GM19238 (cell line): ENCODE measurements at regions not wholly inside any gene's neighbourhood (a gene's known extent, or its start where the extent isn't known, plus 50 kb on each side); places are given as distances from the start of the nearest gene placed in this dataset.

Experiments used
- DNase-seq: peaks from one replicate; pipeline ENCODE4 v3.0.0; 2011; ENCODE audit warnings: low spot score; ENCODE audit not compliant: insufficient read length

DNA sequence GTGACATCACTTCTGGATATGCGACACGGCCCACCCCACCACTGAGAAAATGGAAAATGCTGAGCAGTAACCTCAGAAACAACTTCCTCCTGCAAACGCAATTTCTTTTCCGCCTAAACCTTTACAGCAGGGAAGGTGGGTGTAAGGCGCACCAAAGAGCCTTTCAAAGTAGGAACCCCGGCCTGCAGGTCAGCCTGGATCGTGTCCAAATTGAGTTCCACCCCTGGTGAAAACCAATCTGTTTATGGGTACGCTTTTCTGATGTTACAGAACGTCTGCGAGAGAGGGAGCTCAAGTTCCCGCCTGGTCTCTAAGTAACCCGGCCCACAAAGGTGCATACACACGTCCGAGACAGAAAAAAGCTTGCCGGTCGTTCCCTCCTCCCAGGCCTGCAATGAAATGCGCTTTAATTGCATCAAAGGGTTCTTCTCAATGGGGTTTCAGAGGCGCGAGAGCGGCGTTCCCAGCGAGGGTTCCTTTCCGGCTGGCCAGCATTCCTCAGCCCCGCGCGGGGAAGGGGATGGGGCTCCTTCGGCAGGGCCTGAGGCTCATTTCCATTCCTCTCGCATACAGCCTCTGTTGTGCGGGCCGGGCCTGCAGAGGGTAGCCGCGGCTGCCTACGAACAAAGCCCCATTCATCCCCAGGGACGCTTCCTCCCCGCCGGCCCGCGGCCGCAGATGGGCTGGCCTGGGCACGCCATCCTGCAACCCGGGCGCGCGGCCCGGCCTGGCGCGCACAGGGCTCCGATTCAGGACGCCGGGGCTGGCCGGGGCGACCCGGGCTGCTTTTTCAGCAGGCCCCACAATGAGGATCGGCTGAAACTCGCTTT lies 138.1 kb downstream of the TMCO5A start:
- peak; percentile 8 for DNase-seq

DNA sequence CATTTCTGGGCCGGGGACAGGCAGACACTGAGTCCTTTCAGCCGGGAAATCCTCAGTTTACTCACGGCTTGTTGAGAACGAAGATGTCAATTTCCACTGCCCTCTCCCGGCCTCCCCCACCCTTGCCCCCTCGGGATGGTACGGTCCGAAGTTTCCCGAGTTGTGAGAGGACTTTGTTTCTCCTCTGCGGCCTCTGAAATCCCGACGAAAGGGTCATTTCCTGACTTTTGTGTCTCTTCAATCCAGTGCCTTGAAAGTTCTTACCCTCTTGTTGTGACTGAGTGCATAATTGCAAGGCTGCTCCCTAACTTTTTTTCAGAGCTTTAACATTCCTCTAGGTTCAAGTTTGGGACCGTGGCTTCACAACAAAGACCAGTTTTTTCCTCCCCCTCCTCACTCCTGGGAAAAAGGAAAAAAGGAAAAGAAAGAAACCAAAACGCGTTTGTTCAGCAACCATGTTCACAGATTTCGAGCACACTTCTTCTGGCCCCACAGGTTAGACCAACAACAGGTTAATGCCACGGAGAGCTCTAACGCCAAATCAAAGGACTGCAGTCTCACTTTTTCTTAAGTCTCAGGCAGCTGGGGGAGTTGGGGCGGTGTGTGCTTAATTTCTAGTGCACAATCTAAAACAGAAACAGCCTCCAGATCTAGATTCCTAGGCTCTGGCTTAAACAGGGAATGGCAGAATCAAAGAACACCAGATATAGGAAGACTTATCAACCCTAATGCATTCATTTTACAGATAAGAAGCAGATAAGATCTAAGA lies 138.9 kb downstream of the TMCO5A start:
- DNase-seq = no peak

DNA sequence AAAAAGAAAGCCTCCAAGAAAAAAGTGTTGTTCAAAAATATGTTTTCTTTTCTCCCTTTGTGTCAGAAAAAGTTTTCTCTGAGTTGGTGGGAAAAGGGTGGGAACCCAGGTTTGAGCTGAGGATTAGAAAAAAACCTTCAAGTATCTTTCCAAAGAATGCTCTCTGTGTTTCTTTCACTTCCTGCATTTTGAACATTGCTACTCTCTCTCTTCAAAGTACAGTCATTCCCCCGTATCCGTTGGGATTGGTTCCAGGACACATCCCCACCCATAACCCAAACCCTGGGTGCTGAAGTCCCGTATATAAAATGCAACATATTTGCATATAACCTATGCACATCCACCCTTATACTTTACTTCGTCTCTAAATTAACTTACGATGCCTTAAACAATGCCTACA lies 139.6 kb downstream of the TMCO5A start:
- DNase-seq = no peak

DNA sequence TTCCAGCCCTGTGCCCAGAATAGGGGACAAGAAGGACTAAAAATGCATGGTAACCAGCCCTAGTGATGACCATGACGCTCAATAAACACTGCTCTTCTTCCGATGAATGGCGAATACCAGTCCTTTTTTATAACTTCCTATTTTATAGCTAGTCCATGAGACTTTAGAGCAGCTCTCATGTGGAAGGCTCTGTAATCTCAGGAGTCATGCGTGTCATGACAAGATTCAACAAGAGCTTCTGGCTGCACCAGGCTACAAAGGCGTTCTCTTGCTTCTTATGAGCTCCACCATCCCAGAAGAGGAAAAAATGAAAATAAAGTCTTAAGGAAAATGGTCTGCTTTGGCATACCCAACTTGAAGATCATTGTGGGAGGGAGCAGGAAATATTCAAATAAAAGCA lies 141.0 kb downstream of the TMCO5A start:
- no peak for DNase-seq

DNA sequence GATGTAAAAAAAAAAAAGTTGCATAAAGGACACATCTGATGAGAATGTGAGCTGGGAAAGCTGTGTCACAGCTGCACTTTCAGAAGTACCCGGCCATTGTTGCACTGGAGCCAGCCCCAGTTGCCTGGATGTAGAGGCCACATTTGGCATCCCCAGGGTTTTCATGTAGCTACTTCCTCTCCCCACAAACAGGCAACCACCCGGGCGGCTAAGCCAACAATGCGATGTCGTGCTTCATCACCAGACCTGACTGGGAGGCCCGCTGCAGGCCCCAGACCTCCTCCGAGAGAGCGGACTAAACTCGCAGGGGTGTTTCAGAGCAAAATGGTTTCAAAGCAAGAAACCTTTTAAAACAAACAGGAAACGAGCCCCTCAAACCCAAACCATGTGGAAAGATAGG lies 142.3 kb downstream of the TMCO5A start:
- no peak for DNase-seq

DNA sequence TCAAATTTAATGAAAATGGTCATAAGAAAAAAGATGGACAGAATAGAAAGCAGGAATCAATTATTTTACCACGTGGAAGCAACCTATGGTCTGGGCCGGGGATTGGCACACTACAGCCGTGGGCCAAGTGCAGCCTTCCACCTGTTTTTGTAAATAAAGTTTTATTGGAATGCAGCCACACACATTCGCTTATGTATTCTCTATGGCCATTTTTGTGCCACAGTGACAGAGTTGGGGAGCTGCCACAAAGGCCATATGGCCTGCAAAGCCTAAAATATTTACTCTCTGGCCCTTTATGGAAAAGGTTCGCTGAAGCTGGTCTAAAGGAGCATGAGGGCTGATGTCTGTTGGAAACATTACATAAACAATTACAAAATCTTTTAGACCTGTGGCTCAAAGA lies 144.8 kb downstream of the TMCO5A start:
- DNase-seq = no peak

DNA sequence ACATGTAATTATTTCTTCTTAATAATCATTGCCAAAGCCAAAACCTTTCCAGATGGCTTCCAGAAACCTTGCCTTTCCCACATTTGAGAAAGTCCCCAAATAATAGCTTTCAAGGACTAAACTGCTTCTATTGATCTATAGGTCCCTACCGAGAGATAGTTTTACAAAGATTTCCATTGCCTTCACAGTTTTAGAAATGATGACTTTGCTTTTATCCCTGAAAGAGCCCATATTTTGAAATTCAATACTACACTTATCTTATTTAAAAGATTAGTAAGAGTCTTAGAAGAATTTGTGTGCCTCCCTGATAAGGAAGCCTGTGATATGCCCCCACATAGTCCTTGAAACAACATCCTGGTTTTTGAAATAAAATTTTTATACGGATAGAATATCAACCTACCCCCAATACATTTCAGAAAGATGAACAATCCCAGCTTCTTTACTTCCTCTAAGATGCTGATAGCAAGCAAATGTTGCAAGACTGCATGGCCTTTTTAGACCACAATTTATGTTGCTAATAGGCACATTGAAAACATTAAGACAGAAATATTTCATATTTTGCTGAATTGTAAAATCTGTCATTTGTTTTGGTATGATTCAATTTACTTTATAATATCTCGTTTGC lies 146.3 kb downstream of the TMCO5A start:
- no peak for DNase-seq

DNA sequence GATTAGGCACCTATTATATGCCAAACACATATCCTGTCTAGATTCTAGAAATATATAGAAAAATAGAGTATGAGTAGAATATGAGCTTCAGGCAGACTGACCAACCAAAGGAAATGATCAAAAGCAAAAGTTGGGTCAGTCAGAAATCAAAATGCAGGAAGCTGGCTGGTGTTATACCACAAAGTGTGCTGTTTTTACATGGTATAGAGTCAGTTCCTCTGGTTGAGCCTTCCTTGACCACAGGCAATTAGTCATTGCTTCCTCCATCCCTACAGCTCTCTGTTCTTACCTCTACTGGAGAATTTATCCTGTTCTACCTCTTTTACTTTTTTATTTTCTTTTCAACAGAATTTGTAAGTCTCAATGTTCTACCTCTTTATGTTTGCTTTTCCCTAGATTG lies 149.8 kb downstream of the TMCO5A start:
- DNase-seq = no peak

DNA sequence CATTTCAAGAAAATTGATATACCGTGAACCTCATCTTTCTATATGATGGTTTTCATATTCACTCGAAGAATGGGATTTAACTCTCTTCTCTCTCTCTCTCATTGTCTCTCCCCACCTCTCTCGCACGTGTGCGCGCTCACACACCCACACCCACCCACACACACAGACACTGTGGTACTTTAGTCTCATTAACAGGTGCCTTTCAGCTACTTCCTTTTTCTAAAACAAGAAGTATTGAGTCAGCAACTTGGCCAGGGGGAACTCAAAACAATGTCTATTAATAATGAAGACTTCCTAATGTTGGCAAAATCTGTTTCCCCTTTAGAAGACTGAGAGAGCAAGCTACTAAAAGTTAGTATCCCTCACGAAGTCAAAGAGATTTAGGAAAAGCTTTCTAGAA lies 150.7 kb downstream of the TMCO5A start:
- no peak for DNase-seq

DNA sequence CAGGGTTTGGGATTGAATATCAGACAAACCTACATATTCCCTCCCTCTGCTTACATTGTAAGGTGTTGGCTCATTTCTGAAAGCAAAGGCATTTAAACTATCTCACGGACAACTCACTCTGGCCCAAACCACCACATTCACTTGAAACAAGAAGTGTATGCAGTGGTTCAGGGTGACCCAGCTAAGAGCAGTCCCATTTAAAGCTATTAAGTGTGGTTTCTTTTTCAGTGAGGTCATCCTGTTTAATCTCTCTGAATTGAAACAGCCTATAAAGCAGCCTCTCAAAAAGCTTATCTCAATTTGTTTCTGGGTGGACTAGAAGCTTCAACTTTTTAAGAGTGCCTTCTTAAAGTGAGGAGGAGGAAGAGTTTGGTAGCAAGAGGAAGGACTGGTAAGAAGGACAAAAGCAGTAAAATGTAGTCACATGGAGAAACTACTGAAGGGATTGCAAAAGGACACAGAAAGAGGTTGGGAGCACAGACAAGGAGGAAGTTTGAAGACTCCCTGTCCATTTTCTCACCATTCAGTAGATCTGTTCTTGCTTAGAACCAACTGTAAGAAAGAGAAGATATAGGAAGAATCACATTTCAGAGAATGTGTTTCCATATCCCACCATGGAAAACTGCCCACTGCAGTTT lies 151.6 kb downstream of the TMCO5A start:
- DNase-seq = no peak

DNA sequence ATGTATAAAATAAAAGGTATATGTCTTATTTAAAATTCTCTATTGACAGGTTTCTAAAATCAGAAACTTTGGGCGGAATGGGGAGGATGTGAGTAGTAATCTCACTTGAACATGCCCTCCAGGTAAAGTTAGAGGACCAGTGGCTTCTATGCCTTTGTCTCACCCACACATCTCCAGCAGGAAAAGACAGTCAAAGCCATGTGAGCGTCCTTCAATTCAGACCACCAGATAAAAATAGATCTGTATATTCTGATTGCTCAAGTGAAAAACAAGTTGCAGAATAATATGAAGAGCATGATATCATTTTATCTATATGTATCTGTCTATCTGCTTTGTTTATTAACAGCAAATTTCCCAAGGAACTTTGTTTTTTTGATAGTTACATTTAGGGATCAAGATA lies 152.2 kb downstream of the TMCO5A start:
- no peak for DNase-seq

DNA sequence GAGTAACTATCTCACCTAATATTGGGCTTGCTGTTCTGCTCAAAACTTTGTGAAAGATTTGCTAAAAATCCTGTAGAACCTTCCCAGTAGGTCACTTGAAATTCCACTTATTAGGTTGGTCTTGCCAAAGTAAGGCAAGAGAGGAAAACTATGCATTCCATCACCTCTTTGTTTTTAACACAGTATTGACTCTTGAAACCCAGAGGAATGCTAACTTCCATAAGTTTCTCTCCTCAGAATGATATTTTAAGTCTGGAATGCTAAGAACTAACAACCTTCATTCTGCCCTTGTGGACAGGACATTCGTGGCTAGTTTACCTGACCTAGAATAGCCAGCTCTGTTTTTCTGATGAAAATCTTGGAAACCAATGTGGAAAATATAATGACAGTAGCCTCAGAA lies 154.5 kb downstream of the TMCO5A start:
- DNase-seq = no peak

DNA sequence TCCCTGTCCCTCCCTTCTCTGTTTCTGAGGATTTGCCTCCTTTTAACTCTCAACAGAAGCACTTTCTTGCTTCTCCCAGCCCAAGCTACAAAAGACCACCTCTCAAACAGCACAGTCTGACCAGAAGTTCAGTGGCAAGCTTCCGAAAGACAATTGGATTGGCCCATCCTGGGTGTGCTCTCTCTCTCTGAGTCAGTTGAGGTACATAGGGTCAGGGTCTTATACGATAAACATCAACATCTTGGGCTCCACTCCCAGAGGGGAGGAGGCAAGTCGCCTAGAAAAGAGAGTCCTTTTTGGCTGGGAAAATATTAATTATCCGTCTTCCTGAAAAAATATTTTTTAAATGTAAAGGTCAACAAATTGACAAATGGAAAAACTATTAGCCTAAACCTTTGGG lies 155.8 kb downstream of the TMCO5A start:
- no peak for DNase-seq

DNA sequence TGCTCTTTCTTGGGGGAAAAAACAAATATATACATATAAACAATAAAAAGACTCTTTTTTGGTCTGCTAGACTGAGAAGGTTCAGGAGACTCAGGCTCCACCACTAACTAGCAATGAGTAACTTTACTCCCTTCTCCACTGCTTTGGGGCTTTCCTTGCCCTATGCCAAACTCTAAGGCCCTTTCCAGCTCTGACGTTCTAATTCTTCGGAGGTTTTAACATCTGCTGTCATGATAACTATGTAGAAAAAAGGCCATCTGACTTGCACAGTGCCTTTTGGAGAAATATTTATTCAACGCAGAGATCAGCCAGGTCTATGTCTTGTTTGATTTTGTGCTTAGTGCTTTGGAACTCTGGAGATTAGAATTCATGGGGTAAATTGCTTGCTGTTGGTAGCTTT lies 156.2 kb downstream of the TMCO5A start:
- no peak for DNase-seq

DNA sequence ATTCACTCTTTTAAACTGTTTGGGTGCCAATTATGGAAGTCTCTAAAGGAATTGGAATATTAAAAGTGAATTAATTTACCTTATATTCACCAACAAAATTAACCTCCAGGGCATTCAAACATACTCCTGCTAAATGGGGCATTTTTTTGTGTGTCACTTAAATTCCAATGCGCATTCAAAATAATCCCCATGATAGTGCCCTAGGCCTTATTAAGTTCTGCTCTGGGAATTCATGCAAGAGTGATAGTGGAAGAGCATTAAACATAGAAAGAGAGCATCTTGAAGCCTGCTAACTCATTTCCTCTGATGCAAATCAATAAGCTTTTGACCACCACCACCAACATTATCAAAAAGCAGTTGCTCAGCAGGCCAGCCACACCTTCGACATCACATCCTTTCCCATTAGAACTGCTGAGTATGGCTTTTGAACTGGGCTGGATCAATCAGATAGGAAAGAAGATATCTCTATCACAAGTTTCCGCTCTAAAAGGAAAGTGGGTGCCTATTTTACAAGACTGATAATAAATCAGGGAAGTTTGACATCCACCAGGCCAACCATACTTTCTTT lies 156.7 kb downstream of the TMCO5A start:
- no peak for DNase-seq

DNA sequence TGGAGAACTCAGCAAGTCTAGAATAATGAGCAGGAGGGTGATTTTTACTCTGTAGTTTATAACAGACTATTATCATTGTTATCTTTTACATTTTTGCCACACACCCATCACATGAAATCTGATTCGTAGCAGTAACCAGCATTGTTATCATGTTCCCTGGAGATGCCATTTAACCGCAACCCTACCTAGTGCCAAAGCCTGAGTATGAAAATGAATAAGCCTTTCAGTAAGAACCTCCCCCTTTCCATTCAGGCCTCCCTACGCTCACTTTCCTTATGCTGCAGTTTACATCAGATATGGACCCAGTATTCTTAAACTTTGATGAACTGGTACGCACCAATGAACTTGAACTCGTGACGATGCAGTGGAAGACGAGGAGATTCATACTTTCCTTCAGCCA lies 158.7 kb upstream of the SPRED1 start:
- DNase-seq = no peak

DNA sequence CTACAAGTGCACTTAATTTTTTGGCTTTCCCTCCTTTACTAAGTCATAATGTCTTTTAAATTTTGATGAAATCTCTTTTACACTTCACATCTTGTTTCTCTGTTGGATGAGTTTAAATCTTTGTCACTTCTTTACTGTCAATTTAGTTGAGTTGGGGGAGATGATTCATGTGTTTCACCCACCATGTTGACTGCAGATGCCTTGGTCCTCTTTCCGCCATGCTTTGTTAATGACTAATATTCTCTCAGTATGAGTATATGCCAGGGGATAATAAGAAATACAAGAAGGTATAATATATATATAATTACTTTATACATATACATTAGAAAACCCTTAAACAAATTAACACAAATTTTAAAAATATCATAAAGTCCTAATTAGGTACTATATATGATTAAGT lies 149.7 kb upstream of the SPRED1 start:
- DNase-seq = no peak

DNA sequence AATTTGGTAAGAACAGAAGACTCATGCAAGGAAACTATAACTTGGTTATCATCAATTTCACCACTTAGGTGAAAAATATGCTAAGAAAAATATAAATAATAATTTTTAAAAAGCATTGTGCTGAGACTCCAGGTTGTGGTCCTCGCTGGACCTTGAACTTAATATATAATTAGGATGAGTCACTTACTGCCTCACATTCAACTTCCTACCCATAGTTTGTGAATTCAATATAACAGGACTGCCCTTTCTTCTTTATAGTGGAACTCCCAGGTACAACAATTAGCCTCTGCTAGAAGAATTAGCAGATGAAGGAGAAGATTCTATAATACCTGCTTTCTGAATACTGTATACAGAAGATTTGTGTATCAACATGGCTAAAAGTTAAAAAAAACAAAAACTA lies 149.1 kb upstream of the SPRED1 start:
- no peak for DNase-seq

DNA sequence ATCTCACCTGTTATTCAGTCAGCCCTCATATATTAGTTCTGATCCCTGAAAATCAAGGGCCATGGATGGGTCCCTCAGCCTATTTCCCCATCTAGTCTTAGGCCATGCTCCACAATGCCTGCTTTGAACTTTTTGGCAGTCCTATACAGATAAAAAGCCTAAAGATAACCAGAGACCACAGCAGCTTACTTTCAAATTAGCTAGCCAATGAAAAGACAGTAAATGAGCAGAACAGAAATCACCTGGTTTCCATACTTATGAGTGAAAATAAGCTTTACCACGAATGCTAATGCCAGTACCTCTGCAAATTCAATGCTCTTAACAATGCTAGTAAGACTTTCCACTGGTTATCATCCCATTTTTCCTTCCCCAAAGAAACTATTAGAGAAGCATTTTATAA lies 141.6 kb upstream of the SPRED1 start:
- no peak for DNase-seq

DNA sequence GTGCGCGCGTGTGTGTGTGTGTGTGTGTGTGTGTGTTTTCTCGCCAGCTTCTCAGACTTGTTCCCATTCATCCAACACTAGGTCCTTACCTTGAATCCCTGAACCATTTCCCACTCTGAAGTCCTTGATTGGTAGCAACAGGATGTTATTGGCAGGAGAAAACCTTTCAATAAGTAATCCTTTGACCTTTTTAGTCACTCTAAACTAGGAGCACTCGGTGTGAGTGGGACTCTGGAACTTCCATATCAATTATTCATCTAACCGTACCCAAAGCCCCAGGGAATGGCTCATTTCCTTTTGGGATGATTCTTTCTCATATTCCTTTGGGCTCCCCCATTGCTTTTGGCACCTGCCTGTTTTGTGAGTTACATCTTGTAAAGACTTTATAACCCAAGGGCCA lies 140.2 kb upstream of the SPRED1 start:
- DNase-seq = no peak

DNA sequence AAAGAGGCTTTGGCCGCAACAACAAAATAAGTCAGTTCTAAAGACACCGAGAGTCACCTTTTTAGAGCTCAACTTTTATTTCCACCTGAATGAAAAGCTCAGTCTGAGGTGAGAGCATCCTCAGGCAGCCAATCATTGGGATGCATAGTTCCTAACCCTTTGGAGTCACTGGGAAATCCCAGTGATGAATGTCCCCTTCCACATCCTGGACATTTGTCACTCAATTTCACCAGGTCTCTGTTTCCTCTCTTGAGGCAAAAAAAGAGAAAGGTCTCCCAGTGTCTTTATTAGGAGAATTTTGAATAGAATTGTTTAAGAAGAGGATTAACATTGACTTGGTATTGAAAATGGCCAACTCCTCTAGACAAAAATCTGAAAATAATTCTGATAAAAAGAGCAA lies 137.5 kb upstream of the SPRED1 start:
- DNase-seq = no peak

DNA sequence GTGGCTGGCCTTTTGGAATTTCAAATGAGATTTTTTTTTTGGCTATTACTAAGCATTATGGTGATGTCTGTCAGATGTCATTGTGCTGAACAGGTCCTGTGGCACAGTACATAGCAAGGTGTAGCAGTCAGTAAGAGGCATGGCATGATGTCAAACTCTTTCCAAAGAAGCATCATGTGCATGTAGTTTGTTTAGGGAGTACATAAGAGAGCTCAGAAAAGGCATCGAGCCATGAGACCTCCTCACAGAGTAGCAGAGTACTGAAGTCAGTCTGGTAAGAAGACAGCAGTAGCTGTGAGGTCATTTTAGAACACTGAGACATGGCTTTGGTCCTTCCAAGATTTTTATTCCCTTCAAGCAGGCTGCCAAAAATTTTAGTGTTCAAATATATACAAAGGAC lies 134.9 kb upstream of the SPRED1 start:
- no peak for DNase-seq
